ENCODE measurements at regions not wholly inside any gene's neighbourhood (a gene's known extent, or its start where the extent isn't known, plus 50 kb on each side); places are given as distances from the start of the nearest gene placed in this dataset.
A peak's percentile ranks its signal among the peaks of the same experiment; 100 is the strongest.
"Not testable (repeated sequence)": the region's sequence is repeated elsewhere in the genome, so short reads cannot be mapped to it uniquely, and the experiment has no call there.

DNA sequence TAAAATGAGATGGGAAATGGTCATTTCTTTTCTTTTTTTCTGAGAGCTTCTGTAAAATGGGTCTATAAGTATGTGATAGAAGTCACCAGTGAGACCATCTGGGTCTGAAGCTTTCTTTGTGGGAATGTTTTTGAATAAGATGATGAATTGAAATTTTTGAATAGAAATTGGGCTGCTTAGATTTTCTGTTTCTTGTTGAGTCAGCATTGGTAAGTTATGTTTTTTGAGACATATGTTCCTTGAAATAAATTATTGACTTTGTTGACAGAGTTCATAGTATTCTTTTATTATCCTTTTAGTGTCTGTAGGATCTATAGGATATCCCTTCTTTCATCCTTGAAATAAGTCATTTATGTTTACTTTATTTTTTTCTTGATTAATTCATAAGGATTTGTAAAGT is 208.1 kb downstream of the OPA1 start:
- no peak for DNase-seq (ENCODE audit: low read depth, low spot score)

DNA sequence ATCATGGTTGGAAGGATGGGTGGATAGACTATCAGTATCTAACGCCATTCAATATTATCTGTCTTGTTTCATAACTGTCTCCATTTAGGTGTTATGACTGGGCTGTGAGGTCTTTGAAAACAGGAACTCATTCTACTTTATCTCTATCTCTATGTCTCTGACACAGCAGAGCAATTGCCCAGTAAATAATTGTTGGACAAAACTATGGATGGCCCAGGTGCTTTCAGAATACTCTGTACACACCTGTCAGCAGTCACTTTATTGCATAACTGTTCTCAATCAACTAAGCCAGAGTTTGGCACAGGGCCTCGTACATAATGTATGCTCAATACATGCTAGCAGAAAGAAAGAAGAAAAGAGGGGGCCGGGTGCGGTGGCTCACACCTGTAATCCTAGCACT is 210.3 kb downstream of the OPA1 start:
- DNase-seq (ENCODE audit: low read depth, low spot score), result no peak

DNA sequence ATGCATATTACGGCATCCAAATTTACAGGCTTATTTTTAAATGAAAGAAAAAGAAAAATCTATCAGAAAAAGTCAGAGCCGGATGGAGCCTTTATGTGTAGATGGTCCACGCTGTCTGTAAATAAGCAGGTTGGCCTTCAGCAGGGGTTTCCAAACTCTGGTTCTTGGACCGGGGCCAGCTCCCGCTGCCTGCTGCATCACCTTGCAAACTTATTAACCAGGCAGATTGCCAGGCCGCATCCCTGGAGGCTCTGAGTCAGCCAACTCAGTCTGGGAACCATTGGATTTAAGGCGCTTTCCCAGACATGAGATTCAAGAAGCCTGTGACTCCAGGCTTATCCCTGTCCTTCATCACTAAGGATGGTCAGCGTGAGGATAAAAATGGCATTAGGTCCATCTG is 212.4 kb downstream of the OPA1 start:
- DNase-seq (ENCODE audit: low read depth, low spot score), result peak; percentile 74

DNA sequence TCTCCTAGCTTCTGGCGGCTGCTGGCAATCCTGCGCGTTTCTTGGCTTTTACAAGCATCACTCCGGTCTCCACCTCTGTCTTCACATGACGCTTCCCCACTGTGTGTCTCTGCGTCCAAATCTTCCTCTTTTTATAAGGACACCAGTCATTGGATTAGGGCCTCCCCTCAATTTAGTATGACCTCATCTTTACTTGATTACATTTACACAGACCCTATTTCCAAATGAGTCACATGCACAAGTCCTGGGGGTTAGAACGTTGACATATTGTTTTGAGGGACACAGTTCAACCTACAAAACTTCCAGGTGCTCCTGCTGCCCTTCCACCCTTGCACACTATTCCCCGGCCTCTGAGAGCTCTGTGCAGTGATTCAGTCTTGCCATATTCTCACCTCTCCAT is 215.3 kb downstream of the OPA1 start:
- DNase-seq (ENCODE audit: low read depth, low spot score), result no peak

DNA sequence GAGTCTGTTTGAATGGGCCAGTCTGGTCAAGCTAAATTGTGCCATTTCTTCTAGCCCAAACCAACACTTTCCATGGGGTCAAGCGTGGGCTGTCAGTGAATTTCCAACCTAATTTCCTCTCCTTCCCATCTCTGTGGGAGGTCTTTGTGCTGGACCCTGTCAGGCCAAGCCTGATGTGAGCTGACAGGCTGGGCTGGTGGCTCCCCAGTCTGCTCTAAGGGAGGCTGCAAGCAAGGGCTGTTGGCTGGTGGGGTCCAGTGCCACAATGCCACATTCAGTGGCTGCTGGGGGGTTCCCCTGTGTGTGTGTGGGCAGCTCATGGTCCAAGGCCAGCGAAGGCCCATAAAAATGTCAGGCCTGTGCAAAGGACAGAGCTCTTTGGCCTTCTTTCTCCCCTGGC is 216.1 kb downstream of the OPA1 start:
- no peak for DNase-seq (ENCODE audit: low read depth, low spot score)

DNA sequence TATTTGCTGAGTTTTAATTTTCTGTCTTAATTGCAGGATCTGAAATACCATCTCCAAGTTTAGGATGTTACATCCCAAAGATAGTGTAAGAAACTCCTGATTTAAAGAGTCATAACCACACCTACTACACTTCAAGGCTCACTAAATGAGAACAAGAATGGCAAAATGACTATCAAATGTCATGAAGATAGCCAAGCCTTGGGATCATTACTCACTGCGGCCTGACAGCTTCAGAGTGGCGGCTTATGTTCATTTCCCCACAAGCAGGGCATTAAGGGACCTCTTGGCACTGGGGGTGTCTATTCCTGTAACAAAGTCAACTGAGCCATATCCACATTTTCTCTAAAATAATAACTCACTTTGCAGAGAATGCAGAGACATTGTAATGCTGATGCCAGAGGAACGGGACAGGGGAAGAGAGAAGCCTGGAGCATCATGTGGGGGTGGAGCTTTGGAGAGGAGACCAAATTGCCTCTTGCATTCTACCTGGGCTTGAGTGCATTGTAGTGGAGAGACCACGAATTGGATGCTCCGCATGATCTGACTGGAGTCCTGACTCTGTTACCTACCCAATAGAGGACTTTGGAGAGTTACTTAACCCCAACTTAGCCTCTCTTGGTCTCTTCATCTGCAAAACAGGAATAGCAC is 219.2 kb downstream of the OPA1 start:
- DNase-seq (ENCODE audit: low read depth, low spot score), result no peak

DNA sequence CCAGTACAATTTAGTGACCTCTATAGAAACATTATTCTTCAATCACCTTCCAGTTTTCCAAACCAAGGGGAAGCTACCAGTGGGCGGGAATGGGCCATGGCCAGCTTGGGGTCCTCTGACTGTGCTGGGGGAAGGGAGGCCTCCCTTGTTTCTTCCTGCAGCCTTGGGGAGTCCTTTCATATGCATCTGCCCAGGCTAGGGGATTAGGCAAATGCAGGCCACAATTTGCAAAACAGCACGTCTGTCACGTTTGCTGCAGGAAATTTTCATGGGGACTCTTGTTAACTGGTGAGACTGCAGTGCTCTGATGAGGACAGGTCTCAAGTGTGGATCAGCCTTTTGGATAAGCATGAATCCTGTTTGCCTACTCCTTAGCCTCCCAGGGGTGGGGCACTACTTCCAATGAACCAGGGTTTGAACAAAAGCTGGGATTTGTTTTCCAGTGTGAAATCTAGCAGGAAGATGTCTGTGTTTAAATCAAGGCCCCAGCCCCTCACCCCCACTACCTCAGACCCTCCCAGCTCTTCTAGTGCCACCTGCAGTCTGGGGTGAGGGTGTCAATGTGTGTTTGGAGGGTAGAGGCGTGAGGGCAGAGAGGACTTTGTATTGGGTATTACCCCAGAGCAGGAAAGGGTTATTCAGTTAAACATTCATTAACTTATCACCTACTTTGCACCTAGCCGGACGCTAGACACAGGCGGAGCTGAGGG is 219.9 kb downstream of the OPA1 start:
- no peak for DNase-seq (ENCODE audit: low read depth, low spot score)

DNA sequence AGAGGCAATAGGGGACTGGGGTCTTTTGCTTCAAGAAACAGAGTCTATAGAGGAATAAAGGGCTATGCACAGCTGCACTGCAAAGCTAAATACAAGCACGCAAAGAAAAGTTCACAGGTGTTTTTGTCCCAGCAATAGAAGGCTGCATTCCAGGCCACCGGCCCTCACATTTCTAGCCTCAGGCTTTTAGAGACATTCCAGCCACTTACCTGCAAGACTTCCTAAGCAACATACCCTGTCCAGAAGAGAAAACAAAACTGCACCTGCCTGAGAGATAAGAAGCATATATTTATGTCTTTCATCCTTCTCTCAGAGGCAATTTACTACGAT is 220.5 kb downstream of the OPA1 start:
- DNase-seq (ENCODE audit: low read depth, low spot score), result no peak

DNA sequence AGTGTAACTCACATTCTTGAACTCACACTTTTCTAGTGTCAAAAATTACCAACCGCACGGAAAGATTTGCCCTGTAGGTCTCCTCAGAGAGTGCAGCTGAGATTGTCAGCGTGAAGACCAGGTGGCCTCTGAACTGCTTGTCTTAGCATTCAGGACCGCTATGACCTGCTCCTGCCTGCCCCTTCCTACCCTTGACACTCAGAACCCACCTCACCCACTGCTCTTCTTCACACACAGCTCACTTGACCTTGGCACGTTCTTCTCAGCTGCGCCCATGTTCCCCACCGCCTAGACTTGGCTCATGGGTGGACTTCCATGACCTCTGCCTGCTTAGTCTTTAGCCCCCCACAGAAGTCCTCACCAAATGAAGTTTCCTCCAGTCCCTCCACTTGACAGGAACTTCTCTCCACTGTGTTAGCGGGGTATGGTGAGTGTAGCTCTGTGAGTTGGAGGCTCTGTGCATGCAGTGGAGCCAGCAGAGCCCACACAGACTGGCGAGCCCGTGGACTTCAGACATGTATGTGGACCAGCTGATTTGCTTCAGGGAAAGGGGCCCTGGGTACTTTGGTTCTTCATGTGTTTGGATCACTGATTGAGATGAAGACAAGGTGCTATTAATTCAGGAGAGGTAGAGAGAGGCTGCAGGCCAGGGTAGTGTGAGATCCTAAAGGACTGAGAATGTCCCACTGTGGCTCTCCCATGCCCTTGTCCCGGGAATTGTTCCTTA is 221.3 kb downstream of the OPA1 start:
- no peak for DNase-seq (ENCODE audit: low read depth, low spot score)

DNA sequence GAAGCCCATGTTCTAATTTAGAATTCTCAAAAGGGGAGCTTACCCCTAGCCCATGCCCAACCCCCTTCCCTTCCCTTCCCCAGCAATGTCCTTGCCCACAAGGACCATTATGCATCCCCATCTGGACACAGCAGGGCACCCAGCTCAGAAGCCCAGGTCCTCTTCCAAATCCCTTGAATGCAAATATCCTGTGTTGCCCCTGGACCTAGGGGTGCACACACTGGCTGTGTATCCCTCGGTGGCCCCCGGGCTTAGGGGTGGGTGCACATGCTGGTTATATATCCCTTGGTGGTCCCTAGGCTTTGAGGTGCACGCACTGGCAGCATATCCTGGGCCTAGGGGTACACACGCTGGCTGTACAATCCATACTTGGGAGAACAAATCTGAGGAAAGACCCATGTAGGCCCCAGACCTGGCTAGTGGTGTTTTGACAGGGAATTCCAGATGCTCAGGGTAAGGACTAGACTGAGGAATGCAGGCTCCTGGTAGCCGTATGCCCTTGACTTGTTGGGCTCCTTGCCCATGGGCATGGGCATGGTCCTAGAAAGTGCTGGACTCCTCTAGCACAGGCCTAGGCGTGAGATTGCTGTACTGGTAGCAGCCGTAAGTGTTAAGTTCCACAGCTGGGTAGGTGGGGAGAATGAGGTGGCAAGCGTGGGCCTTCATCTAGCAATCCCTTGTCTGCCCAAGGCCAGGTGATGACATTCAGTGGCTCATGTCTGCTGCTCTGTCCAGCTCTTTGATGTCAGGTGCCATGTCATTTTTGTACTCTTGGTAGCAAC is 222.4 kb downstream of the OPA1 start:
- no peak for DNase-seq (ENCODE audit: low read depth, low spot score)

DNA sequence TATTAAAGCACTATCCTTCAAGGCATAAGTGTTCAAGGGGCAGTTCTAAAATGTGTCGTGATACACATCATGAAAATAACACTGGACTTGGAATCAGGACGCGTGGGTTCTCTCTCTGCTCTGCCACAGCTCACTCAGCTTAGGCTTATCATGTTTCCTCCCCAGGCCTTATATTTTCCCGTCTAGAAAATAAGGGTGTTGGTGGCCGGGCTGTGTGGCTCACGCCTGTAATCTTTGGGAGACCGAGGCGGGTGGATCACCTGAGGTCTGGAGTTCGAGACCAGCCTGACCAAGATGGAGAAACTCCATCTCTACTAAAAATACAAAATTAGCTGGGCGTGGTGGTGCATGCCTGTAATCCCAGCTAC is 223.0 kb downstream of the OPA1 start:
- no peak for DNase-seq (ENCODE audit: low read depth, low spot score)

DNA sequence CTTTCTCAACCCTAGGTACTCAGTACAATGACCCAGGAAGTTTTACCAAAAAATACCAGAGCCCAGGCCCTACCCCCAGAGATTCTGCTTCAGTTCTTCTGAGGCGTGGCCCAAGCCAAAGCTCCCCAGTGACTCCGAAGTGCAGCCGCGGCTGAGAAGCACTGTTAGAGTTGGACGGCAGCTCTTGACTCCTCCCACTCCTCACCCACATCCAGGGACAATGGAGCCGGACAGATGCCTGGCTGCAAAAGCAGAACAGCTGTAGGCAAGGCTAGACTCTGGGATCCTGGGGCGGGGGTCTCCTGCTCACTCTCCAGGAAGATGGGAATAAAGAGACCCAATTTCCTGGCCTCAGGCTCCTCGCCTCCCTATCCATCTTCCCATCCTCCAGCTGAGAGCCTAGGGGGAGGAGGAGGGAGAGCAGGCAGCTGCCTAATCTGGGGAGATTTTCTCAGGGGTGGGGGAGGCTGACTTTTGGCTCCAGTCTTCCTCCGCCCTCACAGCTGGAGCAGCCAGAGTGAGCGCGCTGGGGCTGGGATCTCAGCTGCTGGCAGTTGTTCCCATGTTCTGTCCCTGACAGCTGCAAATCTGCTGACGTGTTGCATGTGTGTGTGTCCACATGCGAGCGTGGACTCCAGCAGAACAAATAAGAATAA is 223.8 kb downstream of the OPA1 start:
- peak; percentile 26 for DNase-seq (ENCODE audit: low read depth, low spot score)

DNA sequence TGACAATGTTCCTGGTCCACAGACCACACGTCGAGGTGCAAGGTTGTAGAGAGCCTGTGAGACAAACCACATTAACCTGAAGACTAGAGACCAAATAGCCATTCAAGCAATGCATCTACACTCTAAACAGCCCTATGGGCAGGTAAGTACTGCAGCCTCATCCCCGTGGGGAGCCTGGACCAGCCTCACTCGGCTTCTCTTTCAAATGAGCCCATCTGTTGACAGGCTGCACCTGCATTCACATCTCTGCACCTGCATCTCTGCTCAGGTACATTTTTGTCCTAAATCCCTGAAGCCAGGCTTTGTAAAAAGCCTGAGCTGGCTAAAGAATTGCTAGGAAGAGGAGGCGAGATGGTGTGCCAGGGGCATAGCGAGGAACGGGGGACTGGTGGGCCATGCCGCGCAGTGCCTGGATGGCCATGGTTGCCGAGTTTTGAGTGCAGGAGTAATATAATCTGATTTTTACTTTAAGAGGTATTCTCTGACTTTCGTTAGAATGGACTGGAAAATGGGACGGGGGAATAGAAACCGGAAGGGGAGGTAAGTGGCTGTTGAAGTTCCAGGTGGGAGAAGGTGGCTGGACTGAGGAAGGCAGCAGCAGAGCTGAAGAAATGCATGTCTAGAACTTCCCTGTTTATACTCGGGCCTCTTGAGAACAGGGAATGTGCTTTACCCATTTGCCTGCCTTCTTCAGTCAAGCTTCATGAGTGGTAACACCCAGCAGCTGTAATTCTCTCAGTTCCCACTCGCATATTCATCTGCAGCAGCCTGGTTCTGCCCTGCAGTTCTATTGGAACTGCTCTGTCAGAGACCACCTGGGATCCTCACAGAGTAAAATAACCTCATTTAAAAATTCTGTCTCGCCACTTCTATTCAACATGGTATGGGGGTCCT is 226.4 kb downstream of the OPA1 start:
- no peak for DNase-seq (ENCODE audit: low read depth, low spot score)

DNA sequence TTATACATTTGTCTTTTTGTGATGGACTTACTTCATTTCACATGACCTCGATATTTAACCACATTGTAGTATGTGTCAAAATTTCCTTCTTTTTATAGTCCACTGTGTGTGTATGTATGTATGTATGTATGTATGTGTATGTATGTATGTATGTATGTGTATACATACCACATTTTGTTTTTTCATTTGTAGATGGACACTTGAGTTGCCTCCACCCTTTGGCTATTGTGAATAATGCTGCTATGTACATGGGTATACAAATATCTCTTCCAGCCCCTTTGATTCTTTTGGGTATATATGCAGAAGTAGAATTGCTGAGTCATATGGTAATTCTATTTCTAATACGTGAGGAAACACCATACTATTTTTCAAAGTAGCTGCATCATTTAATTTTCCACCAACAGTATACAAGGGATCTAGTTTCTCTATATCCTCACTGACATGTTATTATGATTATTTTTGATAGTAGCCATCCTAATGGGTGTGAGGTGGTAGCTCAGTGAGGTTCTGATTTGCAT is 228.2 kb downstream of the OPA1 start:
- DNase-seq (ENCODE audit: low read depth, low spot score), result no peak

DNA sequence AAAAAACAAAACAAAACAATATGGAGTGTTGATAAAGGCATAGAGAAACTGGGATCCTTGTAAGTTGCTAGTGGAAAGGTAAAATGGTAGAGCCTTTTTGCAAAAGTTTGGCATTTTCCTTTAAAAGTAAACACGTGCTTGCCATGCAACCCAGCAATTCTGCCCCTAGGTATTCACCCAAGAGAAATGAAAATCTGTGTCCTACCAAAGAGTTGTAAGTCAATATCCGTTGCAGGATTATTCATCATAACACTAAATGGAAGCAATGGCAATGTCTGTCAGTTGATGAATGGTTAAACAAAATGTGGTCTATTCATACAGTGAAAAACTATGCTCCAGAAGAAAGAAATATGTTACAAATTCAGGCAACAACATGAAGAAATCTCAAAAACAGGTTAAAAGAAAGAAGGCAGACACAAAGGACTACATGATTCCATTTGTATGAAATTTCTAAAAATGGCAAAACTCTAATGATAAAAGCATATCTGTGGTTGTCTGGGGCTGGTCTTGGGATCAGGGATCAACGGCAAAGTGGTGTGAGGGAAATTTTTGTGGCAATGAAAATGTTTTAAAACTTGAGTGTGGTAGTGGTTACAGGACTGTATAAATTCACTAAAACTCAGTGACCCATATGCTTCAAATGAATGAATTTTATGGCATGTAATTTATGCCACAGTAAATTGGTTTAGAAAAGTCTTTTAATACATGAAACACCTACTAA is 229.6 kb downstream of the OPA1 start:
- no peak for DNase-seq (ENCODE audit: low read depth, low spot score)

DNA sequence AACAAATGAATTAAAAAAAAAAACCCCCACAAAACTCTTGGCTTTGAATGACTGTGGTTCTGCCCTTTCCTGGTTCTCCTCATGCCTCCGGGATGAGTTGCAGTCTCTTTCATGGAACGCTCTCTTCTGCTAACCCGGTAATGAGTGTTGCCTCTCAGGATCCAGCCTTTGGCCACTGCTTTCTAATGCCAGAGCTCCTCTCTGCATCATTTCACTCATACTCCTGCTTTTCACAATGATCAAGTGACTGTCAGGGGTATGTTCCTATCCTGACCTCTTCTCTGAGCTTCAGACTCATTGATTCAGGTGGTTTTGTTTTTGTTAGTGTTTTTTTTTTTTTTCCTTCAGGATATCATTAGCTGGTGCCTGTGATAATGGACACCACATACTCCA is 230.2 kb downstream of the OPA1 start:
- not testable (repeated sequence) for DNase-seq (ENCODE audit: low read depth, low spot score)

DNA sequence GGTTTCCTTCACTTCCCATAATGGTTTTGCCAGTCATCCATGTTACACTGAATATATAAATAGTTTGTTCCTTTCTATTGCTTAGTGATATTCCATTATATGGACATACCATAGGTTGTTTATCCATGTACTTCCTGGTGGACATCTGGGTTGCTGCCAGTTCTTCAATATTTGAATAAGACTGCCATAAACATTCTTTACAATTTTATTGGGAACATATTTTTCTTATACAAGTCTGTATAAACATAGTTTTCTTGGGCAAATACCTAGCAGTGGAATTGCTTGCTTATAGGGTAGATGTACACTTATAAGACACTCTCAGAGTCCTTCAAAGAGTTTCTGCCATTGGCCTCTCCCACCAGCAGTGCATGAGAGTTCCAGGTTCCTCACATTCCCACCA is 231.4 kb downstream of the OPA1 start:
- DNase-seq (ENCODE audit: low read depth, low spot score), result no peak

DNA sequence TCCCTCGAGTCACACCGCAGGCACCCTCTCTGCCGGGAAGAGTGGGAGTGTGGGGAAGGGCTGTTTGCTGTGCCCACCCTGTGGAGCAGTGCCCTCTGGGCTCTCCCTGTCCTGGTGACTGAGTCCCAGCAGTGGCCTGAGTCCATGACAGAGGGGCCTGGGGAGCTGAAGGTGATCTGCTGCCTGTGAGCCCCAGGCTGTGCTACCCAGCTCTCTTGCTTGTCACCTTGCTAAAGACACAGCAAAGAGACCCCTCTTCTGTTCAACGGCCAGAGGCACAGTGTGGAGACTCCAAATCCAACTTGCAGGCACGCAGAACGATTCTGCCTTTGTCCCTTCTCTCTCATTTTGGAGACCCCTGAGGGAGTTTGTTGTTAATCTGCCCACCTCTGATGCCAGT is 232.6 kb downstream of the OPA1 start:
- DNase-seq (ENCODE audit: low read depth, low spot score), result no peak

DNA sequence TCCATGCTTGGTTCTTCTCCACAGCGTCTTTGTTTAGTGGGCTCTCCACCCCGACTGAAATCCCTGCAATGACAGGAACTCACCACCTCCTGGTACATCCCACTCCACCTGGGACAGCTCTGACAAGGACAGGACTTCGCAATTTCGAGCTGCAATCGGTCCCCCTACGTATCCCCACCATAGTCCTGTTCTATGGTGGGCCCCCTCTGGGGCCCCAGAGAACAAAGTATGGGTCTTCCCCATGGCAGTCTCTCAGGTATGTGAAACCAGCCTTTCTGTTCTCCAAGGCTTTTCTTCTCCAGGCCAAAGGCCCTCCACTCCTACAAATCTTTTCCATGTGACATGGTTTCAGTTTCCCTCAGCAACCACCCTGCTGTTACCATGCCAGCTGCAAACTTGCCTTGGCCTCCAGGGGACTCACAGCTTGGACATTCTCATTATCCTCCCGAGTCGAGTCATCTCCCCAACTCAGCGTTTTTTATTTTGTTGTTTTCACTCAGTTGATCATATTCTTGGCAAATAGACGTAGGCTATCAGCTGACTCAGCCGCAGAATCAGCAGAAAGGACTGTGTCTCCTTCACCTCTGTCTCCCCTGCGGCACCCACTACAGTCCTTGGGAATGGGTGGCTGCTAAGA is 233.3 kb downstream of the OPA1 start:
- no peak for DNase-seq (ENCODE audit: low read depth, low spot score)

Measured in smooth muscle cell of the brain vasculature (primary cell).